HepG2 (cell line): ENCODE measurements at regions not wholly inside any gene's neighbourhood (a gene's known extent, or its start where the extent isn't known, plus 50 kb on each side); places are given as distances from the start of the nearest gene placed in this dataset.

ENCODE experiments used
- ATAC-seq: fragments of 200-7000 bp; cut with Tn5 transposase; 3 replicates; pipeline ENCODE4 v1.9.1; 2020; ENCODE audit warnings: mild to moderate bottlenecking, moderate library complexity
- BruUV-seq: library from RNA; stranded (reverse); fragments of 400-500 nt; replicated peaks from 2 replicates; lab custom pipeline; 2021; lab: Mats Ljungman, UMichigan
- CTCF ChIA-PET: fragments of 300-600 bp; formaldehyde crosslinking; extraction: SDS; loops from one replicate; lab custom pipeline; 2021; ENCODE audit warnings: low total read pairs, inconsistent platforms, low intra/inter-chr PET ratio; lab: Yijun Ruan, JAX
- POLR2A ChIA-PET: fragments of 350-600 bp; sonication (Branson Sonifier 250); formaldehyde crosslinking; loops from one replicate; lab custom pipeline; 2020; ENCODE audit warnings: antibody characterized with exemption, inconsistent platforms; lab: Yijun Ruan, JAX
- DNase-seq: peaks from one replicate; pipeline ENCODE4 v3.0.0-alpha.2; 2015; ENCODE audit warnings: low spot score
- FAIRE-seq: peaks from 3 replicates; lab custom pipeline; 2011; peaks lifted over from hg19 to GRCh38; lab: Jason Lieb, UNC
- H2AFZ ChIP-seq: one replicate; pipeline ENCODE4 v1.6.1; 2011; ENCODE audit warnings: low read length, inconsistent platforms
- H3K27ac ChIP-seq: fragments of 300-600 bp; 3 replicates; pipeline ENCODE4 v1.8.0; 2011; ENCODE audit warnings: mixed run types, mild to moderate bottlenecking, mixed read lengths, low read length, inconsistent platforms; ENCODE audit not compliant: insufficient read depth; ENCODE audit errors: extremely low read length
- H3K27me3 ChIP-seq, 2 experiments: fragments of 200-600 bp in 1 of 2; 2 replicates in 1 of 2; 3 replicates in 1 of 2; pipeline versions ENCODE4 v1.6.0 to v1.8.0; 2011; ENCODE audit warnings: low read length in 2 of 2, mild to moderate bottlenecking in 2 of 2, moderate library complexity in 2 of 2, inconsistent platforms in 1 of 2; ENCODE audit not compliant: insufficient read depth in 2 of 2, control insufficient read depth in 1 of 2
- H3K36me3 ChIP-seq, 2 experiments: fragments of 200-600 bp in 1 of 2; replicated peaks in 1 of 2; 2 replicates in 1 of 2; 3 replicates in 1 of 2; pipeline versions ENCODE4 v1.5.1 to v1.8.0; 2011; ENCODE audit warnings: low read length in 2 of 2, inconsistent platforms in 1 of 2; ENCODE audit not compliant: insufficient read depth in 2 of 2, control insufficient read depth in 1 of 2
- H3K4me1 ChIP-seq: 2 replicates; pipeline ENCODE4 v1.5.1; 2012; ENCODE audit warnings: low read length, inconsistent platforms; ENCODE audit not compliant: insufficient read depth
- H3K4me2 ChIP-seq: 2 replicates; pipeline ENCODE4 v1.6.0; 2011; ENCODE audit warnings: low read depth, low read length, inconsistent platforms
- H3K4me3 ChIP-seq, 3 experiments: fragments of 200-600 bp in 1 of 3; sonication (generic), shearing (Covaris generic) in 1 of 3; replicated peaks in 1 of 3; 2 replicates each; pipeline ENCODE4 v1.5.1; 2011 to 2016; ENCODE audit warnings: low read length in 3 of 3, inconsistent platforms in 2 of 3, low read depth in 2 of 3, mild to moderate bottlenecking in 2 of 3, control low read depth in 1 of 3, mixed read lengths in 1 of 3; ENCODE audit not compliant: insufficient read depth in 1 of 3
- H3K79me2 ChIP-seq: one replicate; pipeline ENCODE4 v1.6.1; 2011; ENCODE audit warnings: low read length, inconsistent platforms; ENCODE audit not compliant: insufficient read depth
- H3K9ac ChIP-seq: 2 replicates; pipeline ENCODE4 v1.6.0; 2011; ENCODE audit warnings: mild to moderate bottlenecking, low read depth, low read length, inconsistent platforms; ENCODE audit not compliant: insufficient read depth
- H3K9me3 ChIP-seq: 2 replicates; pipeline ENCODE4 v1.5.1; 2012; ENCODE audit warnings: mild to moderate bottlenecking, low read length
- H4K20me1 ChIP-seq: 2 replicates; pipeline ENCODE4 v1.6.0; 2011; ENCODE audit warnings: inconsistent platforms, mild to moderate bottlenecking, low read length, moderate library complexity; ENCODE audit not compliant: insufficient read depth
- FLYWCH1 ChIP-seq: sonication (generic); formaldehyde crosslinking; IDR thresholded peaks from 2 replicates; pipeline ENCODE4 v1.8.1; 2023; ENCODE audit warnings: mild to moderate bottlenecking, missing genetic modification reagents
- MED1 ChIP-seq: sonication (generic); formaldehyde crosslinking; IDR thresholded peaks from 2 replicates; pipeline ENCODE4 v1.4.0; 2020; ENCODE audit warnings: missing genetic modification reagents
- MYNN ChIP-seq: sonication (generic); formaldehyde crosslinking; IDR thresholded peaks from 2 replicates; pipeline ENCODE4 v1.4.0; 2020; ENCODE audit warnings: mild to moderate bottlenecking, low read depth, missing genetic modification reagents
- YEATS2 ChIP-seq: sonication (generic); formaldehyde crosslinking; IDR thresholded peaks from 2 replicates; pipeline ENCODE4 v1.4.0; 2020; ENCODE audit warnings: missing genetic modification reagents, borderline replicate concordance
- ZNF260 ChIP-seq: sonication (generic); formaldehyde crosslinking; IDR thresholded peaks from 2 replicates; pipeline ENCODE4 v1.4.0; 2020; ENCODE audit warnings: missing genetic modification reagents, low read depth, mild to moderate bottlenecking, borderline replicate concordance
- ZNF781 ChIP-seq: sonication (generic); formaldehyde crosslinking; IDR thresholded peaks from 2 replicates; pipeline ENCODE4 v1.5.1; 2020; ENCODE audit warnings: borderline replicate concordance, mild to moderate bottlenecking, missing genetic modification reagents; ENCODE audit errors: not compliant biosample characterization
- WGBS: methylation state at CpG from one replicate; pipeline ENCODE4 v1.1.6; 2017; ENCODE audit warnings: low lambda C conversion rate; 5-methylcytosine and 5-hydroxymethylcytosine counted together
- in situ Hi-C: cut with HindIII; loops from 2 replicates; pipeline ENCODE4 v1.10.0; 2017; ENCODE audit warnings: low pct_unique_long_range_greater_than_20kb; ENCODE audit not compliant: extremely low pct_ligation_motif_present
- intact Hi-C: fragments of 100-400 bp; cut with micrococcal nuclease; formaldehyde crosslinking; loops from one replicate; pipeline ENCODE4 v1.10.0; 2022; ENCODE audit not compliant: unreplicated experiment
- TF ChIP-seq, protein P1 (sequence below): sonication (generic); formaldehyde crosslinking; IDR thresholded peaks from 2 replicates; pipeline ENCODE4 v1.4.0; 2020; ENCODE audit warnings: missing genetic modification reagents

DNA sequence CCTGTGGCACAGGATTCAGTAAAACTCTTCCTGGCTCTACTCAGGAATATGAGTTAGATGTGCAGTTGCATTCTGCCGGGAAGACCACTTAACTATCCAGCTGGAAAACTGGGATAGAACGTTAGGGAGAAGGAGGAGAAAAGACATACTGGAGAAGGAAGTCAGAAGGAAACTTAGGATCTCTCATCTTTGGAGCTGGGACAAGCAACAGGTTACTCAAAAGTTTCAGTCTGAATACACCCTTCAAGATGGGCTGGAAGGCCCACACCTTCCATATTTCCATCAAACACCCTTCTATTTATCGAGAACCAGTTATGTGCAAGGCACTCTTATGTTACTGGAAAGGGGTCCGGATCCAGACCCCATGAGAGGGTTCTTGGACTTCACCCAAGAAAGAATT lies 440.4 kb upstream of the NRP1 start:
- BruUV-seq, result no TSS peak

More for the DNA sequence above, 440.4 kb upstream of the NRP1 start:
- TF ChIP-seq MED1 (CRISPR knock-in tag), result no peak
- no peak for TF ChIP-seq MYNN (CRISPR knock-in tag)
- TF ChIP-seq YEATS2, result no peak
- TF ChIP-seq, protein P1, sequence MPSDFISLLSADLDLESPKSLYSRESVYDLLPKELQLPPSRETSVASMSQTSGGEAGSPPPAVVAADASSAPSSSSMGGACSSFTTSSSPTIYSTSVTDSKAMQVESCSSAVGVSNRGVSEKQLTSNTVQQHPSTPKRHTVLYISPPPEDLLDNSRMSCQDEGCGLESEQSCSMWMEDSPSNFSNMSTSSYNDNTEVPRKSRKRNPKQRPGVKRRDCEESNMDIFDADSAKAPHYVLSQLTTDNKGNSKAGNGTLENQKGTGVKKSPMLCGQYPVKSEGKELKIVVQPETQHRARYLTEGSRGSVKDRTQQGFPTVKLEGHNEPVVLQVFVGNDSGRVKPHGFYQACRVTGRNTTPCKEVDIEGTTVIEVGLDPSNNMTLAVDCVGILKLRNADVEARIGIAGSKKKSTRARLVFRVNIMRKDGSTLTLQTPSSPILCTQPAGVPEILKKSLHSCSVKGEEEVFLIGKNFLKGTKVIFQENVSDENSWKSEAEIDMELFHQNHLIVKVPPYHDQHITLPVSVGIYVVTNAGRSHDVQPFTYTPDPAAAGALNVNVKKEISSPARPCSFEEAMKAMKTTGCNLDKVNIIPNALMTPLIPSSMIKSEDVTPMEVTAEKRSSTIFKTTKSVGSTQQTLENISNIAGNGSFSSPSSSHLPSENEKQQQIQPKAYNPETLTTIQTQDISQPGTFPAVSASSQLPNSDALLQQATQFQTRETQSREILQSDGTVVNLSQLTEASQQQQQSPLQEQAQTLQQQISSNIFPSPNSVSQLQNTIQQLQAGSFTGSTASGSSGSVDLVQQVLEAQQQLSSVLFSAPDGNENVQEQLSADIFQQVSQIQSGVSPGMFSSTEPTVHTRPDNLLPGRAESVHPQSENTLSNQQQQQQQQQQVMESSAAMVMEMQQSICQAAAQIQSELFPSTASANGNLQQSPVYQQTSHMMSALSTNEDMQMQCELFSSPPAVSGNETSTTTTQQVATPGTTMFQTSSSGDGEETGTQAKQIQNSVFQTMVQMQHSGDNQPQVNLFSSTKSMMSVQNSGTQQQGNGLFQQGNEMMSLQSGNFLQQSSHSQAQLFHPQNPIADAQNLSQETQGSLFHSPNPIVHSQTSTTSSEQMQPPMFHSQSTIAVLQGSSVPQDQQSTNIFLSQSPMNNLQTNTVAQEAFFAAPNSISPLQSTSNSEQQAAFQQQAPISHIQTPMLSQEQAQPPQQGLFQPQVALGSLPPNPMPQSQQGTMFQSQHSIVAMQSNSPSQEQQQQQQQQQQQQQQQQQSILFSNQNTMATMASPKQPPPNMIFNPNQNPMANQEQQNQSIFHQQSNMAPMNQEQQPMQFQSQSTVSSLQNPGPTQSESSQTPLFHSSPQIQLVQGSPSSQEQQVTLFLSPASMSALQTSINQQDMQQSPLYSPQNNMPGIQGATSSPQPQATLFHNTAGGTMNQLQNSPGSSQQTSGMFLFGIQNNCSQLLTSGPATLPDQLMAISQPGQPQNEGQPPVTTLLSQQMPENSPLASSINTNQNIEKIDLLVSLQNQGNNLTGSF (CRISPR knock-in tag), result no peak
- no peak for TF ChIP-seq ZNF781 (CRISPR knock-in tag)
- TF ChIP-seq FLYWCH1 (CRISPR knock-in tag), result no peak
- TF ChIP-seq ZNF260 (CRISPR knock-in tag), result no peak
- intact Hi-C loops, result no loop called here
- no peak overlapping the region for H3K4me3 ChIP-seq
- ATAC-seq (no peak), FAIRE-seq (no peak), DNase-seq (no peak)
- H3K79me2 ChIP-seq, result no peaks in the 10 kb centered on the region
- H3K9ac ChIP-seq, result no peak overlapping the region
- ChIA-PET POLR2A (no interaction called here), CTCF (no interaction called here)
- no peak overlapping the region for H2AFZ ChIP-seq
- no peaks in the 10 kb centered on the region for H4K20me1 ChIP-seq
- in situ Hi-C loops, result no loop called here
- H3K4me1 ChIP-seq, result peaks cover 12% of the 10 kb centered on the region
- 38% methylated on average over 4 of the region's 4 CpGs for WGBS
- H3K27ac ChIP-seq, result no peak overlapping the region
- H3K36me3 ChIP-seq, result no peaks in the 10 kb centered on the region
- H3K4me2 ChIP-seq, result no peak overlapping the region
- H3K9me3 ChIP-seq, result no peaks in the 10 kb centered on the region
- H3K27me3 ChIP-seq, result peaks cover 0 to 3% of the 10 kb centered on the region in 2 experiments; a peak in 2 of 5 replicates
